ENCODE measurements at regions not wholly inside any gene's neighbourhood (a gene's known extent, or its start where the extent isn't known, plus 50 kb on each side); places are given as distances from the start of the nearest gene placed in this dataset.

GRCh38 chr5:4372481-4372880 lies 767.6 kb upstream of the ADAMTS16 start:
- TF ChIP-seq FOXA1 (IDR thresholded peaks at IDR 0.05) = no peak
- no peak for TF ChIP-seq FOXM1 (IDR thresholded peaks at IDR 0.05; ENCODE audit: borderline replicate concordance)
- no peak for TF ChIP-seq FOXK2 (IDR thresholded peaks at IDR 0.05)
- TF ChIP-seq ZNF384 (IDR thresholded peaks at IDR 0.05) = no peak
- TF ChIP-seq SP1 (IDR thresholded peaks at IDR 0.05) = no peak
- TF ChIP-seq L3MBTL2 (conservative IDR thresholded peaks at IDR 0.05) = no peak
- TF ChIP-seq ELF4 (IDR thresholded peaks at IDR 0.05) = no peak
- TF ChIP-seq NFRKB (IDR thresholded peaks at IDR 0.05) = no peak
- TF ChIP-seq SUZ12 (IDR thresholded peaks at IDR 0.05) = no peak
- no peak for TF ChIP-seq HDGF (IDR thresholded peaks at IDR 0.05; ENCODE audit: borderline replicate concordance)
- no peak for TF ChIP-seq BHLHE40 (IDR thresholded peaks at IDR 0.05; ENCODE audit: borderline replicate concordance)

Data from HEK293T (cell line).